Smooth muscle cell (in vitro differentiated cells): ENCODE measurements at regions not wholly inside any gene's neighbourhood (a gene's known extent, or its start where the extent isn't known, plus 50 kb on each side); places are given as distances from the start of the nearest gene placed in this dataset.
A peak's percentile ranks its signal among the peaks of the same experiment; 100 is the strongest.

Source experiments
- DNase-seq: peaks from one replicate; lab custom pipeline; 2025; ENCODE audit not compliant: unreplicated experiment; lab: John Stamatoyannopoulos, UW
- H2AFZ ChIP-seq: fragments of 200-600 bp; sonication (generic); 2 replicates; pipeline ENCODE4 v1.6.0; 2016; ENCODE audit warnings: antibody characterized with exemption, low read depth, mild to moderate bottlenecking
- H3F3A ChIP-seq: fragments of 200-600 bp; sonication (generic); 2 replicates; pipeline ENCODE4 v1.6.0; 2017; ENCODE audit warnings: antibody characterized with exemption, low read depth
- H3K27ac ChIP-seq: fragments of 200-600 bp; sonication (generic); 2 replicates; pipeline ENCODE4 v1.5.1; 2016; ENCODE audit warnings: low read depth, mild to moderate bottlenecking
- H3K27me3 ChIP-seq: fragments of 200-600 bp; sonication (generic); 2 replicates; pipeline ENCODE4 v1.6.1; 2016; ENCODE audit warnings: low read depth, mild to moderate bottlenecking
- H3K36me3 ChIP-seq: fragments of 200-600 bp; sonication (generic); 2 replicates; pipeline ENCODE4 v1.5.1; 2016; ENCODE audit warnings: low read depth
- H3K4me1 ChIP-seq: fragments of 200-600 bp; sonication (generic); 2 replicates; pipeline ENCODE4 v1.5.1; 2016; ENCODE audit warnings: low read depth
- H3K4me2 ChIP-seq: fragments of 200-600 bp; sonication (generic); 2 replicates; pipeline ENCODE4 v1.6.0; 2016; ENCODE audit warnings: mild to moderate bottlenecking
- H3K4me3 ChIP-seq: fragments of 200-600 bp; sonication (generic); 2 replicates; pipeline ENCODE4 v1.5.1; 2016; ENCODE audit warnings: mild to moderate bottlenecking
- H3K79me2 ChIP-seq: fragments of 200-600 bp; sonication (generic); 2 replicates; pipeline ENCODE4 v1.6.0; 2016; ENCODE audit warnings: low read depth, mild to moderate bottlenecking
- H3K9ac ChIP-seq: fragments of 200-600 bp; sonication (generic); 2 replicates; pipeline ENCODE4 v1.6.0; 2016; ENCODE audit warnings: low read depth
- H3K9me3 ChIP-seq: fragments of 200-600 bp; sonication (generic); replicated peaks from 2 replicates; pipeline ENCODE4 v1.5.1; 2016; ENCODE audit warnings: low read depth
- H4K20me1 ChIP-seq: fragments of 200-600 bp; sonication (generic); 2 replicates; pipeline ENCODE4 v1.6.0; 2016; ENCODE audit warnings: low read depth
- CTCF ChIP-seq: fragments of 200-600 bp; sonication (generic); IDR thresholded peaks from 2 replicates; pipeline ENCODE4 v1.5.1; 2017; ENCODE audit warnings: borderline replicate concordance, mild to moderate bottlenecking, antibody characterized with exemption; ENCODE audit not compliant: insufficient read depth, poor library complexity, severe bottlenecking
- WGBS: methylation state at CpG from one replicate; pipeline ENCODE4 v1.1.7; 2016; ENCODE audit warnings: low lambda C conversion rate; 5-methylcytosine and 5-hydroxymethylcytosine counted together

- Histone ChIP-seq H3F3A (peaks cover 21% of the 10 kb centered on the region), H3K9me3 (no peaks in the 10 kb centered on the region), H3K36me3 (no peaks in the 10 kb centered on the region), H2AFZ (no peak overlapping the region), H4K20me1 (no peaks in the 10 kb centered on the region), H3K9ac (no peak overlapping the region), H3K27me3 (no peaks in the 10 kb centered on the region), H3K4me3 (no peak overlapping the region), H3K4me1 (peaks cover 19% of the 10 kb centered on the region), H3K27ac (peak overlapping the region; percentile 64), H3K4me2 (peak overlapping the region; percentile 57), H3K79me2 (no peaks in the 10 kb centered on the region)
- no peak for TF ChIP-seq CTCF
- no peak for DNase-seq
- WGBS = 39% methylated on average over 10 of the region's 10 CpGs
These were observed 317.6 kb downstream of the HDGFL1 start for GRCh38 chr6:22886650-22887581.

DNA sequence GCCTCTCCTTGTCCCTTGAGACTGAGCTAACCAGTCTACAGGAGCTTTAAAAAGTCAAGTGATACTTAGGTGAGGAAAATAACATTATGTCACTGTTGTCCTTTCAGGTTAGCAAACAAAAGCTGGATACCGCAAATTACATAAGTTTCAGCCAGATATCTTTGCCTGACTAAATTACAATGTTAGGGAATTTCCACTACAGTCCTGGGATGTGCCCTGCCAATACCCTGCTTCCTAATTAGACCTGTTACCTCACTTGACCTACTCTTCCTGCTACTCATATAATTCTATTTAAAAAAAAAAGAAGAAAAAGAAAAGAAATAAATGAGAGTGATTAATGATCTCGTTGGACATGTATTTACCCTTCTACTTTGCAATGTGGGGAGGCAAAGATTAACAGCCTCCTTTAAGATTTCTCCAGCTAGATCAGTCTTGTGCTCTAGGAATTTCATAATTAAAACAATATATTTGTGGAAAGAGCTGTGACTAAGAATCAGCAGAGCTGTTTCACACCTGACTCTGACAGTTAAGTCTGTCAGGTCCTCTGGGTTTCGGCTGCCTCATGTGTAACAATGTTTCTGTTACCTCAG lies 318.9 kb downstream of the HDGFL1 start:
- no peak for DNase-seq
- no peak overlapping the region for H3K4me3 ChIP-seq
- H3K4me1 ChIP-seq = peaks cover 11% of the 10 kb centered on the region
- H3K9ac ChIP-seq = peak overlapping the region; percentile 13
- H2AFZ ChIP-seq = peak overlapping the region; percentile 38
- no peaks in the 10 kb centered on the region for H3K9me3 ChIP-seq
- no peaks in the 10 kb centered on the region for H3K79me2 ChIP-seq
- no peak for TF ChIP-seq CTCF
- H3K36me3 ChIP-seq = no peaks in the 10 kb centered on the region
- H4K20me1 ChIP-seq = no peaks in the 10 kb centered on the region
- 76% methylated on average over 3 of the region's 3 CpGs for WGBS
- peak overlapping the region; percentile 64 for H3K27ac ChIP-seq
- peaks cover 25% of the 10 kb centered on the region for H3F3A ChIP-seq
- peak overlapping the region; percentile 57 for H3K4me2 ChIP-seq
- no peaks in the 10 kb centered on the region for H3K27me3 ChIP-seq

DNA sequence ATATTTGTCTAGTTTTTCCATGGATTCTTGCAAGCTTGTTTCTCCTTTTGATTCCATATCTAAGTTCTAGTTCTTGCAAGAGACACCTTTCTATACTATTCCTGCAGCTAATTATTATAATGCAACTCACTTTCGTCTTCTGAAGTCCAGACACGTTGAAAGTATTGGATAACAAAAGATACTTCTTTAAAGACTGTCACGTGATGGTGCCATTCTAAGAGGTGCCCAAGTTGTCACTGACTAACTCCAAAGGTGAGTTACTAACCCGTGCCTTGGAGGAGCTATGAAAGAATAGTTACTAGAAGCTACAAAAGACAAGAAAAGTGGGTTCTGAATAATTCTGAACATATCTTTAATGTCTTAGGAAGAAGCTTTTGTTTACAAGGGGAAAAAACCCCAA lies 322.6 kb downstream of the HDGFL1 start:
- no peak overlapping the region for H3K4me2 ChIP-seq
- H3K79me2 ChIP-seq = no peaks in the 10 kb centered on the region
- H3F3A ChIP-seq = peaks cover 18% of the 10 kb centered on the region
- H3K9ac ChIP-seq = peak overlapping the region; percentile 63
- H3K27me3 ChIP-seq = no peaks in the 10 kb centered on the region
- H3K36me3 ChIP-seq = no peaks in the 10 kb centered on the region
- DNase-seq = no peak
- H4K20me1 ChIP-seq = no peaks in the 10 kb centered on the region
- H3K4me3 ChIP-seq = no peak overlapping the region
- peak overlapping the region; percentile 94 for H3K27ac ChIP-seq
- no peaks in the 10 kb centered on the region for H3K9me3 ChIP-seq
- no peak overlapping the region for H2AFZ ChIP-seq
- TF ChIP-seq CTCF = no peak
- WGBS = 94% methylated on average over 4 of the region's 4 CpGs
- H3K4me1 ChIP-seq = peaks cover 11% of the 10 kb centered on the region
